GM12878 (cell line): ENCODE measurements at regions not wholly inside any gene's neighbourhood (a gene's known extent, or its start where the extent isn't known, plus 50 kb on each side); places are given as distances from the start of the nearest gene placed in this dataset.

ENCODE experiments used
- ATAC-seq: fragments of 200-7000 bp; cut with Tn5 transposase; 3 replicates; pipeline ENCODE4 v1.9.1; 2020; ENCODE audit warnings: mild to moderate bottlenecking, moderate library complexity
- BruUV-seq: library from RNA; stranded (reverse); fragments of 400-500 nt; replicated peaks from 2 replicates; lab custom pipeline; 2021; lab: Mats Ljungman, UMichigan
- CTCF ChIA-PET: fragments of 300-600 bp; sonication (Branson Sonifier 250); formaldehyde crosslinking; extraction: SDS; loops from one replicate; lab custom pipeline; 2021; ENCODE audit warnings: inconsistent platforms; lab: Yijun Ruan, JAX
- POLR2A ChIA-PET: fragments of 350-600 bp; formaldehyde crosslinking; extraction: SDS; loops from one replicate; lab custom pipeline; 2021; ENCODE audit warnings: inconsistent platforms; lab: Charles Lee
- RAD21 ChIA-PET: fragments of 300-600 bp; sonication (Branson Sonifier 250); formaldehyde crosslinking; loops from one replicate; lab custom pipeline; 2023; ENCODE audit warnings: antibody characterized with exemption; ENCODE audit not compliant: unreplicated experiment; lab: Charles Lee
- SMC1A ChIA-PET: fragments of 300-600 bp; sonication (Branson Sonifier 250); formaldehyde crosslinking; loops from one replicate; lab custom pipeline; 2023; ENCODE audit not compliant: unreplicated experiment, uncharacterized antibody; lab: Charles Lee
- DNase-seq: peaks from one replicate; pipeline ENCODE4 v3.0.0-alpha.2; 2011; ENCODE audit warnings: low read depth, low spot score
- FAIRE-seq: peaks from 3 replicates; lab custom pipeline; 2011; peaks lifted over from hg19 to GRCh38; lab: Jason Lieb, UNC
- H2AFZ ChIP-seq: 2 replicates; pipeline ENCODE4 v1.6.0; 2011; ENCODE audit warnings: low read depth, low read length, control low read depth; ENCODE audit not compliant: control insufficient read depth
- H3K27ac ChIP-seq: 2 replicates; pipeline ENCODE4 v1.5.1; 2011; ENCODE audit warnings: control low read depth; ENCODE audit not compliant: control insufficient read depth, insufficient read depth
- H3K27me3 ChIP-seq, 2 experiments: replicated peaks in 1 of 2; 2 replicates each; pipeline versions ENCODE4 v1.6.0 to v1.6.1; 2011; ENCODE audit warnings: low read length in 1 of 2; ENCODE audit not compliant: control insufficient read depth in 2 of 2, insufficient read depth in 2 of 2
- H3K36me3 ChIP-seq, 2 experiments: 2 replicates each; pipeline ENCODE4 v1.5.1; 2011; ENCODE audit warnings: low read length in 1 of 2; ENCODE audit not compliant: control insufficient read depth in 2 of 2, insufficient read depth in 2 of 2
- H3K4me1 ChIP-seq: 2 replicates; pipeline ENCODE4 v1.6.1; 2011; ENCODE audit warnings: mild to moderate bottlenecking, low read length, moderate library complexity, mixed read lengths; ENCODE audit not compliant: control insufficient read depth, insufficient read depth
- H3K4me2 ChIP-seq: 2 replicates; pipeline ENCODE4 v1.6.0; 2011; ENCODE audit warnings: control low read depth; ENCODE audit not compliant: control insufficient read depth, insufficient read depth
- H3K4me3 ChIP-seq: fragments of 200-600 bp; sonication (generic); 2 replicates; pipeline ENCODE4 v1.5.1; 2016
- H3K79me2 ChIP-seq: 2 replicates; pipeline ENCODE4 v1.6.0; 2011; ENCODE audit warnings: low read length; ENCODE audit not compliant: control insufficient read depth, insufficient read depth
- H3K9ac ChIP-seq: 2 replicates; pipeline ENCODE4 v1.8.0; 2011; ENCODE audit warnings: low read length, control low read depth, mixed read lengths; ENCODE audit not compliant: control insufficient read depth, insufficient read depth
- H3K9me3 ChIP-seq: replicated peaks from 3 replicates; pipeline ENCODE4 v1.5.1; 2011; ENCODE audit warnings: mild to moderate bottlenecking, low read length; ENCODE audit not compliant: control insufficient read depth, insufficient read depth
- H4K20me1 ChIP-seq: 2 replicates; pipeline ENCODE4 v1.6.0; 2011; ENCODE audit not compliant: control insufficient read depth, insufficient read depth
- DPF2 ChIP-seq: fragments of 450-650 bp; IDR thresholded peaks from 2 replicates; pipeline ENCODE4 v1.6.1; 2017; ENCODE audit warnings: mild to moderate bottlenecking
- EGR1 ChIP-seq, 2 experiments: IDR thresholded peaks; 1 replicate in 1 of 2; 2 replicates in 1 of 2; pipeline ENCODE4 v1.6.1; 2011 to 2012; ENCODE audit warnings: low read depth in 2 of 2, low read length in 2 of 2, borderline replicate concordance in 1 of 2, mild to moderate bottlenecking in 1 of 2, moderate library complexity in 1 of 2
- FOXM1 ChIP-seq: IDR thresholded peaks from 2 replicates; pipeline ENCODE4 v1.6.1; 2012; ENCODE audit warnings: low read depth, mild to moderate bottlenecking, inconsistent platforms, low read length, moderate library complexity
- KDM1A ChIP-seq: fragments of 200-600 bp; sonication (generic); IDR thresholded peaks from 2 replicates; pipeline ENCODE4 v1.6.1; 2016; ENCODE audit warnings: borderline replicate concordance
- LARP7 ChIP-seq: fragments of 450-650 bp; IDR thresholded peaks from 2 replicates; pipeline ENCODE4 v1.6.1; 2017; ENCODE audit warnings: mild to moderate bottlenecking
- NFYA ChIP-seq: IDR thresholded peaks from 2 replicates; pipeline ENCODE4 v1.6.1; 2011; ENCODE audit warnings: low read depth, mild to moderate bottlenecking, low read length, improper control_type of control experiment, borderline replicate concordance
- PAX8 ChIP-seq: fragments of 450-650 bp; IDR thresholded peaks from 2 replicates; pipeline ENCODE4 v1.6.1; 2017; ENCODE audit warnings: mild to moderate bottlenecking, moderate library complexity
- RB1 ChIP-seq: fragments of 450-650 bp; formaldehyde crosslinking; IDR thresholded peaks from 2 replicates; pipeline ENCODE4 v1.6.1; 2017; ENCODE audit warnings: mild to moderate bottlenecking, borderline replicate concordance
- SREBF1 ChIP-seq: IDR thresholded peaks from 2 replicates; pipeline ENCODE4 v1.6.1; 2012; ENCODE audit warnings: mild to moderate bottlenecking, low read length
- SUPT20H ChIP-seq: IDR thresholded peaks from 2 replicates; pipeline ENCODE4 v1.6.1; 2011; ENCODE audit warnings: low read depth, mild to moderate bottlenecking, low read length, moderate library complexity, borderline replicate concordance; ENCODE audit not compliant: control insufficient read depth
- YBX1 ChIP-seq: fragments of 450-650 bp; IDR thresholded peaks from 2 replicates; pipeline ENCODE4 v1.6.1; 2016; ENCODE audit warnings: antibody characterized with exemption
- ZNF274 ChIP-seq: IDR thresholded peaks from one replicate; pipeline ENCODE4 v1.8.0; 2011; ENCODE audit not compliant: insufficient read length, insufficient read depth
- ZSCAN29 ChIP-seq: fragments of 450-650 bp; IDR thresholded peaks from 2 replicates; pipeline ENCODE4 v1.6.1; 2017; ENCODE audit warnings: mild to moderate bottlenecking, moderate library complexity
- WGBS: methylation state at CpG from one replicate; pipeline ENCODE4 v1.1.6; 2016; ENCODE audit warnings: low lambda C conversion rate; ENCODE audit not compliant: insufficient replicate concordance, insufficient coverage; ENCODE audit errors: missing lambda C conversion rate; 5-methylcytosine and 5-hydroxymethylcytosine counted together
- in situ Hi-C: fragments of 300-500 bp; cut with MboI; formaldehyde crosslinking; loops from 9 replicates; pipeline ENCODE4 v1.14.3; 2018; ENCODE audit warnings: mixed read lengths
- intact Hi-C: fragments of 100-400 bp; cut with micrococcal nuclease; formaldehyde crosslinking; loops from one replicate; pipeline ENCODE4 v1.14.2; 2022; ENCODE audit not compliant: unreplicated experiment
- TF ChIP-seq, protein P1 (sequence below), 3 experiments: IDR thresholded peaks in 2 of 3; conservative IDR thresholded peaks in 1 of 3; 2 replicates each; pipeline ENCODE4 v1.5.1; 2011; ENCODE audit warnings: low read depth in 3 of 3, low read length in 3 of 3, mild to moderate bottlenecking in 3 of 3, control low read depth in 2 of 3, moderate library complexity in 2 of 3, inconsistent platforms in 1 of 3, mixed read lengths in 1 of 3; ENCODE audit not compliant: control insufficient read depth in 2 of 3, insufficient read depth in 1 of 3; ENCODE audit errors: extremely low read depth in 1 of 3
- TF ChIP-seq, protein P2 (sequence below): IDR thresholded peaks from 2 replicates; pipeline ENCODE4 v1.6.1; 2011; ENCODE audit warnings: low read depth, low read length, improper control_type of control experiment, borderline replicate concordance
- TF ChIP-seq, protein P3 (sequence below): fragments of 450-650 bp; formaldehyde crosslinking; IDR thresholded peaks from 2 replicates; pipeline ENCODE4 v1.4.0; 2020; ENCODE audit warnings: mild to moderate bottlenecking, moderate library complexity
- TF ChIP-seq, protein P4 (sequence below): fragments of 450-650 bp; formaldehyde crosslinking; IDR thresholded peaks from 2 replicates; pipeline ENCODE4 v1.5.0; 2022; ENCODE audit warnings: mild to moderate bottlenecking, missing genetic modification characterization

DNA sequence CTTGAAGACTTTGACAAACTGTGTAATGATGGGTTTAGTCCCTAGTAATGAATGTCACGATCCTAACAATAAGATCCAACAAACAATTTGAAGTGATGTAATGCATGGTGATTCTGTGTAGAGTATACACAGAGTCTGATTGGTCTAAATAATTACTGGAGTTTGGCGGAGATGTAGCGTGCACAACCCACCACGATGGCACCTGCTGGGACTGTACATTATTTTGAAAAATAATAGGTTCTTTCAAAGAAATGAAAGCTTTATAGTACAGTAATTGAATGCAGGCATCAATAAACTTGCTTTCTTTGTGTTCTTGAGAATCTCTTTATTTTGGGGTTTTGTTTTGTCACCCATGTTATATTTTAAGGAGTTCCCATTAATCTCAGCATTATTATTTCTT, 902.2 kb upstream of the PCDH7 start:
- H4K20me1 ChIP-seq = no peaks in the 10 kb centered on the region
- H2AFZ ChIP-seq = no peak overlapping the region
- H3K27me3 ChIP-seq = no peaks in the 10 kb centered on the region
- no peaks in the 10 kb centered on the region for H3K4me1 ChIP-seq
- no peak overlapping the region for H3K27ac ChIP-seq
- BruUV-seq = no TSS peak
- no peaks in the 10 kb centered on the region for H3K79me2 ChIP-seq
- WGBS = 58% methylated on average over 4 of the region's 4 CpGs
- no peak overlapping the region for H3K4me3 ChIP-seq
- no peak for ATAC-seq
- H3K4me2 ChIP-seq = no peak overlapping the region
- RAD21 ChIA-PET = no interaction called here
- no peak overlapping the region for H3K9ac ChIP-seq
- SMC1A ChIA-PET = no interaction called here
- intact Hi-C loops (no loop called here), in situ Hi-C loops (no loop called here)
- CTCF ChIA-PET = no interaction called here
- no peak for DNase-seq
- no peaks in the 10 kb centered on the region for H3K9me3 ChIP-seq
- FAIRE-seq = no peak
- H3K36me3 ChIP-seq = no peaks in the 10 kb centered on the region
- POLR2A ChIA-PET = no interaction called here
- TF ChIP-seq, protein P1, sequence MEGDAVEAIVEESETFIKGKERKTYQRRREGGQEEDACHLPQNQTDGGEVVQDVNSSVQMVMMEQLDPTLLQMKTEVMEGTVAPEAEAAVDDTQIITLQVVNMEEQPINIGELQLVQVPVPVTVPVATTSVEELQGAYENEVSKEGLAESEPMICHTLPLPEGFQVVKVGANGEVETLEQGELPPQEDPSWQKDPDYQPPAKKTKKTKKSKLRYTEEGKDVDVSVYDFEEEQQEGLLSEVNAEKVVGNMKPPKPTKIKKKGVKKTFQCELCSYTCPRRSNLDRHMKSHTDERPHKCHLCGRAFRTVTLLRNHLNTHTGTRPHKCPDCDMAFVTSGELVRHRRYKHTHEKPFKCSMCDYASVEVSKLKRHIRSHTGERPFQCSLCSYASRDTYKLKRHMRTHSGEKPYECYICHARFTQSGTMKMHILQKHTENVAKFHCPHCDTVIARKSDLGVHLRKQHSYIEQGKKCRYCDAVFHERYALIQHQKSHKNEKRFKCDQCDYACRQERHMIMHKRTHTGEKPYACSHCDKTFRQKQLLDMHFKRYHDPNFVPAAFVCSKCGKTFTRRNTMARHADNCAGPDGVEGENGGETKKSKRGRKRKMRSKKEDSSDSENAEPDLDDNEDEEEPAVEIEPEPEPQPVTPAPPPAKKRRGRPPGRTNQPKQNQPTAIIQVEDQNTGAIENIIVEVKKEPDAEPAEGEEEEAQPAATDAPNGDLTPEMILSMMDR (IDR thresholded peaks at IDR 0.05 in 2 of 3, conservative IDR thresholded peaks at IDR 0.05 in 1 of 3; ENCODE audit: control insufficient read depth in 2 of 3, extremely low read depth in 1 of 3, insufficient read depth in 1 of 3, low read depth in 3 of 3, low read length in 3 of 3) = no peak
- TF ChIP-seq ZSCAN29 (no peak), RB1 (no peak), SREBF1 (no peak), YBX1 (no peak), ZNF274 (no peak), DPF2 (no peak), PAX8 (no peak), FOXM1 (no peak), LARP7 (no peak), KDM1A (no peak), NFYA (no peak), EGR1 (IDR thresholded peaks at IDR 0.05; ENCODE audit: borderline replicate concordance in 1 of 2, low read depth in 2 of 2, low read length in 2 of 2) (no peak), SUPT20H (no peak)
- TF ChIP-seq, protein P2, sequence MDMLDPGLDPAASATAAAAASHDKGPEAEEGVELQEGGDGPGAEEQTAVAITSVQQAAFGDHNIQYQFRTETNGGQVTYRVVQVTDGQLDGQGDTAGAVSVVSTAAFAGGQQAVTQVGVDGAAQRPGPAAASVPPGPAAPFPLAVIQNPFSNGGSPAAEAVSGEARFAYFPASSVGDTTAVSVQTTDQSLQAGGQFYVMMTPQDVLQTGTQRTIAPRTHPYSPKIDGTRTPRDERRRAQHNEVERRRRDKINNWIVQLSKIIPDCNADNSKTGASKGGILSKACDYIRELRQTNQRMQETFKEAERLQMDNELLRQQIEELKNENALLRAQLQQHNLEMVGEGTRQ = no peak
- TF ChIP-seq, protein P3, sequence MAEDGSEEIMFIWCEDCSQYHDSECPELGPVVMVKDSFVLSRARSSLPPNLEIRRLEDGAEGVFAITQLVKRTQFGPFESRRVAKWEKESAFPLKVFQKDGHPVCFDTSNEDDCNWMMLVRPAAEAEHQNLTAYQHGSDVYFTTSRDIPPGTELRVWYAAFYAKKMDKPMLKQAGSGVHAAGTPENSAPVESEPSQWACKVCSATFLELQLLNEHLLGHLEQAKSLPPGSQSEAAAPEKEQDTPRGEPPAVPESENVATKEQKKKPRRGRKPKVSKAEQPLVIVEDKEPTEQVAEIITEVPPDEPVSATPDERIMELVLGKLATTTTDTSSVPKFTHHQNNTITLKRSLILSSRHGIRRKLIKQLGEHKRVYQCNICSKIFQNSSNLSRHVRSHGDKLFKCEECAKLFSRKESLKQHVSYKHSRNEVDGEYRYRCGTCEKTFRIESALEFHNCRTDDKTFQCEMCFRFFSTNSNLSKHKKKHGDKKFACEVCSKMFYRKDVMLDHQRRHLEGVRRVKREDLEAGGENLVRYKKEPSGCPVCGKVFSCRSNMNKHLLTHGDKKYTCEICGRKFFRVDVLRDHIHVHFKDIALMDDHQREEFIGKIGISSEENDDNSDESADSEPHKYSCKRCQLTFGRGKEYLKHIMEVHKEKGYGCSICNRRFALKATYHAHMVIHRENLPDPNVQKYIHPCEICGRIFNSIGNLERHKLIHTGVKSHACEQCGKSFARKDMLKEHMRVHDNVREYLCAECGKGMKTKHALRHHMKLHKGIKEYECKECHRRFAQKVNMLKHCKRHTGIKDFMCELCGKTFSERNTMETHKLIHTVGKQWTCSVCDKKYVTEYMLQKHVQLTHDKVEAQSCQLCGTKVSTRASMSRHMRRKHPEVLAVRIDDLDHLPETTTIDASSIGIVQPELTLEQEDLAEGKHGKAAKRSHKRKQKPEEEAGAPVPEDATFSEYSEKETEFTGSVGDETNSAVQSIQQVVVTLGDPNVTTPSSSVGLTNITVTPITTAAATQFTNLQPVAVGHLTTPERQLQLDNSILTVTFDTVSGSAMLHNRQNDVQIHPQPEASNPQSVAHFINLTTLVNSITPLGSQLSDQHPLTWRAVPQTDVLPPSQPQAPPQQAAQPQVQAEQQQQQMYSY (CRISPR knock-in tag) = no peak
- TF ChIP-seq, protein P4, sequence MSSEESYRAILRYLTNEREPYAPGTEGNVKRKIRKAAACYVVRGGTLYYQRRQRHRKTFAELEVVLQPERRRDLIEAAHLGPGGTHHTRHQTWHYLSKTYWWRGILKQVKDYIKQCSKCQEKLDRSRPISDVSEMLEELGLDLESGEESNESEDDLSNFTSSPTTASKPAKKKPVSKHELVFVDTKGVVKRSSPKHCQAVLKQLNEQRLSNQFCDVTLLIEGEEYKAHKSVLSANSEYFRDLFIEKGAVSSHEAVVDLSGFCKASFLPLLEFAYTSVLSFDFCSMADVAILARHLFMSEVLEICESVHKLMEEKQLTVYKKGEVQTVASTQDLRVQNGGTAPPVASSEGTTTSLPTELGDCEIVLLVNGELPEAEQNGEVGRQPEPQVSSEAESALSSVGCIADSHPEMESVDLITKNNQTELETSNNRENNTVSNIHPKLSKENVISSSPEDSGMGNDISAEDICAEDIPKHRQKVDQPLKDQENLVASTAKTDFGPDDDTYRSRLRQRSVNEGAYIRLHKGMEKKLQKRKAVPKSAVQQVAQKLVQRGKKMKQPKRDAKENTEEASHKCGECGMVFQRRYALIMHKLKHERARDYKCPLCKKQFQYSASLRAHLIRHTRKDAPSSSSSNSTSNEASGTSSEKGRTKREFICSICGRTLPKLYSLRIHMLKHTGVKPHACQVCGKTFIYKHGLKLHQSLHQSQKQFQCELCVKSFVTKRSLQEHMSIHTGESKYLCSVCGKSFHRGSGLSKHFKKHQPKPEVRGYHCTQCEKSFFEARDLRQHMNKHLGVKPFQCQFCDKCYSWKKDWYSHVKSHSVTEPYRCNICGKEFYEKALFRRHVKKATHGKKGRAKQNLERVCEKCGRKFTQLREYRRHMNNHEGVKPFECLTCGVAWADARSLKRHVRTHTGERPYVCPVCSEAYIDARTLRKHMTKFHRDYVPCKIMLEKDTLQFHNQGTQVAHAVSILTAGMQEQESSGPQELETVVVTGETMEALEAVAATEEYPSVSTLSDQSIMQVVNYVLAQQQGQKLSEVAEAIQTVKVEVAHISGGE = no peak
